ENCODE measurements at regions not wholly inside any gene's neighbourhood (a gene's known extent, or its start where the extent isn't known, plus 50 kb on each side); places are given as distances from the start of the nearest gene placed in this dataset.

- no peak for TF ChIP-seq CTCF (conservative IDR thresholded peaks at IDR 0.05; ENCODE audit: low read length)
- no peak for TF ChIP-seq EZH2phosphoT487 (IDR thresholded peaks at IDR 0.05; ENCODE audit: borderline replicate concordance)
Measured at GRCh38 chr6:164628302-164628931, 681.0 kb downstream of the C6orf118 start.
